ENCODE measurements at regions not wholly inside any gene's neighbourhood (a gene's known extent, or its start where the extent isn't known, plus 50 kb on each side); places are given as distances from the start of the nearest gene placed in this dataset.
"Not testable (repeated sequence)": the region's sequence is repeated elsewhere in the genome, so short reads cannot be mapped to it uniquely, and the experiment has no call there.

GRCh38 chr2:198602986-198603385 is 798.6 kb downstream of the PLCL1 start:
- not testable (repeated sequence) for H3K4me3 Mint-ChIP-seq, H3K9me3 Mint-ChIP-seq, H3K27ac Mint-ChIP-seq, H3K27me3 Mint-ChIP-seq, H3K4me1 Mint-ChIP-seq, DNase-seq, H3K36me3 Mint-ChIP-seq

GRCh38 chr2:198597648-198598047 is 793.3 kb downstream of the PLCL1 start:
- no peak for DNase-seq
- no peak overlapping the region for H3K4me3 Mint-ChIP-seq
- H3K27me3 Mint-ChIP-seq = no peaks in the 10 kb centered on the region
- H3K9me3 Mint-ChIP-seq = no peaks in the 10 kb centered on the region
- H3K36me3 Mint-ChIP-seq = no peaks in the 10 kb centered on the region
- H3K4me1 Mint-ChIP-seq = no peaks in the 10 kb centered on the region
- H3K27ac Mint-ChIP-seq = no peak overlapping the region

- H3K27ac Mint-ChIP-seq = no peak overlapping the region
- no peaks in the 10 kb centered on the region for H3K27me3 Mint-ChIP-seq
- H3K36me3 Mint-ChIP-seq = no peaks in the 10 kb centered on the region
- no peaks in the 10 kb centered on the region for H3K9me3 Mint-ChIP-seq
- H3K4me3 Mint-ChIP-seq = no peak overlapping the region
- H3K4me1 Mint-ChIP-seq = no peaks in the 10 kb centered on the region
- no peak for DNase-seq
Measured at GRCh38 chr2:198596985-198597384, 792.6 kb downstream of the PLCL1 start.

- Mint-ChIP-seq H3K36me3 (no peaks in the 10 kb centered on the region), H3K27me3 (no peaks in the 10 kb centered on the region), H3K4me1 (no peaks in the 10 kb centered on the region), H3K9me3 (no peaks in the 10 kb centered on the region), H3K27ac (no peak overlapping the region), H3K4me3 (no peak overlapping the region)
- DNase-seq = no peak
Measured at GRCh38 chr2:198595721-198596120, 791.3 kb downstream of the PLCL1 start.

GRCh38 chr2:198591586-198591985 is 787.2 kb downstream of the PLCL1 start:
- DNase-seq = no peak
- Mint-ChIP-seq H3K4me3 (no peak overlapping the region), H3K36me3 (no peaks in the 10 kb centered on the region), H3K27me3 (no peaks in the 10 kb centered on the region), H3K27ac (no peak overlapping the region), H3K4me1 (no peaks in the 10 kb centered on the region), H3K9me3 (no peaks in the 10 kb centered on the region)

- H3K36me3 Mint-ChIP-seq = no peaks in the 10 kb centered on the region
- H3K9me3 Mint-ChIP-seq = no peaks in the 10 kb centered on the region
- H3K4me3 Mint-ChIP-seq = no peak overlapping the region
- no peaks in the 10 kb centered on the region for H3K27me3 Mint-ChIP-seq
- no peak for DNase-seq
- no peaks in the 10 kb centered on the region for H3K4me1 Mint-ChIP-seq
- H3K27ac Mint-ChIP-seq = no peak overlapping the region
Measured at GRCh38 chr2:198587741-198588140, 783.3 kb downstream of the PLCL1 start.

GRCh38 chr2:198587240-198587639 is 782.8 kb downstream of the PLCL1 start:
- Mint-ChIP-seq H3K9me3 (no peaks in the 10 kb centered on the region), H3K4me3 (no peak overlapping the region), H3K36me3 (no peaks in the 10 kb centered on the region), H3K27me3 (no peaks in the 10 kb centered on the region), H3K27ac (no peak overlapping the region), H3K4me1 (no peaks in the 10 kb centered on the region)
- DNase-seq = no peak

GRCh38 chr2:198571393-198571792 is 767.0 kb downstream of the PLCL1 start:
- H3K27ac Mint-ChIP-seq = no peak overlapping the region

GRCh38 chr2:198558176-198558575 is 753.8 kb downstream of the PLCL1 start:
- H3K4me1 Mint-ChIP-seq = no peaks in the 10 kb centered on the region
- H3K4me3 Mint-ChIP-seq = no peak overlapping the region
- no peaks in the 10 kb centered on the region for H3K36me3 Mint-ChIP-seq

More at GRCh38 chr2:198571393-198571792, 767.0 kb downstream of the PLCL1 start:
- Mint-ChIP-seq H3K4me1 (no peaks in the 10 kb centered on the region), H3K36me3 (no peaks in the 10 kb centered on the region), H3K4me3 (no peak overlapping the region), H3K9me3 (no peaks in the 10 kb centered on the region), H3K27me3 (no peaks in the 10 kb centered on the region)
- no peak for DNase-seq

GRCh38 chr2:198546122-198546521 is 741.7 kb downstream of the PLCL1 start:
- Mint-ChIP-seq H3K4me1 (no peaks in the 10 kb centered on the region), H3K27ac (no peak overlapping the region), H3K4me3 (no peak overlapping the region), H3K27me3 (no peaks in the 10 kb centered on the region), H3K36me3 (no peaks in the 10 kb centered on the region), H3K9me3 (no peaks in the 10 kb centered on the region)
- no peak for DNase-seq

More at GRCh38 chr2:198558176-198558575, 753.8 kb downstream of the PLCL1 start:
- no peak for DNase-seq
- no peak overlapping the region for H3K27ac Mint-ChIP-seq
- no peaks in the 10 kb centered on the region for H3K27me3 Mint-ChIP-seq
- peaks cover 8% of the 10 kb centered on the region for H3K9me3 Mint-ChIP-seq

- H3K27me3 Mint-ChIP-seq = no peaks in the 10 kb centered on the region
- DNase-seq = no peak
- no peaks in the 10 kb centered on the region for H3K9me3 Mint-ChIP-seq
- no peak overlapping the region for H3K4me3 Mint-ChIP-seq
- no peak overlapping the region for H3K27ac Mint-ChIP-seq
- H3K4me1 Mint-ChIP-seq = no peaks in the 10 kb centered on the region
- no peaks in the 10 kb centered on the region for H3K36me3 Mint-ChIP-seq
Measured at GRCh38 chr2:198545411-198545810, 741.0 kb downstream of the PLCL1 start.

GRCh38 chr2:198544461-198544860 is 740.1 kb downstream of the PLCL1 start:
- no peak overlapping the region for H3K4me3 Mint-ChIP-seq

GRCh38 chr2:198534756-198535155 is 730.4 kb downstream of the PLCL1 start:
- Mint-ChIP-seq H3K4me3 (no peak overlapping the region), H3K9me3 (no peaks in the 10 kb centered on the region), H3K36me3 (no peaks in the 10 kb centered on the region), H3K27me3 (no peaks in the 10 kb centered on the region), H3K4me1 (no peaks in the 10 kb centered on the region), H3K27ac (no peak overlapping the region)
- DNase-seq = no peak

More at GRCh38 chr2:198544461-198544860, 740.1 kb downstream of the PLCL1 start:
- Mint-ChIP-seq H3K4me1 (no peaks in the 10 kb centered on the region), H3K36me3 (no peaks in the 10 kb centered on the region), H3K27me3 (no peaks in the 10 kb centered on the region), H3K9me3 (no peaks in the 10 kb centered on the region), H3K27ac (no peak overlapping the region)
- DNase-seq = no peak

- Mint-ChIP-seq H3K27ac (no peak overlapping the region), H3K4me3 (no peak overlapping the region), H3K27me3 (no peaks in the 10 kb centered on the region), H3K9me3 (no peaks in the 10 kb centered on the region), H3K36me3 (no peaks in the 10 kb centered on the region), H3K4me1 (no peaks in the 10 kb centered on the region)
- no peak for DNase-seq
Measured at GRCh38 chr2:198525211-198525969, 721.0 kb downstream of the PLCL1 start.

- Mint-ChIP-seq H3K4me1 (no peaks in the 10 kb centered on the region), H3K36me3 (no peaks in the 10 kb centered on the region), H3K27ac (no peak overlapping the region), H3K9me3 (no peaks in the 10 kb centered on the region), H3K4me3 (no peak overlapping the region), H3K27me3 (no peaks in the 10 kb centered on the region)
- DNase-seq = no peak
Measured at GRCh38 chr2:198523710-198524109, 719.3 kb downstream of the PLCL1 start.

- H3K36me3 Mint-ChIP-seq = no peaks in the 10 kb centered on the region
- H3K27me3 Mint-ChIP-seq = no peaks in the 10 kb centered on the region
- no peak overlapping the region for H3K4me3 Mint-ChIP-seq
- H3K27ac Mint-ChIP-seq = no peak overlapping the region
- H3K9me3 Mint-ChIP-seq = no peaks in the 10 kb centered on the region
- DNase-seq = no peak
- no peaks in the 10 kb centered on the region for H3K4me1 Mint-ChIP-seq
Measured at GRCh38 chr2:198518935-198519334, 714.5 kb downstream of the PLCL1 start.
